K562 (cell line): ENCODE measurements at regions not wholly inside any gene's neighbourhood (a gene's known extent, or its start where the extent isn't known, plus 50 kb on each side); places are given as distances from the start of the nearest gene placed in this dataset.
A peak's percentile ranks its signal among the peaks of the same experiment; 100 is the strongest.

ENCODE experiments used
- ATAC-seq: fragments of 200-7000 bp; cut with Tn5 transposase; 3 replicates; pipeline ENCODE4 v1.9.1; 2020; ENCODE audit warnings: moderate library complexity
- BruUV-seq: library from RNA; stranded (reverse); fragments of 400-500 nt; replicated peaks from 2 replicates; lab custom pipeline; 2021; lab: Mats Ljungman, UMichigan
- CTCF ChIA-PET: fragments of 300-600 bp; formaldehyde crosslinking; extraction: SDS; loops from one replicate; lab custom pipeline; 2021; ENCODE audit warnings: low intra/inter-chr PET ratio; lab: Yijun Ruan, JAX
- POLR2A ChIA-PET: fragments of 300-600, 350-650 bp; sonication (Branson Sonifier 250); formaldehyde crosslinking; extraction: SDS; loops from one replicate; lab custom pipeline; 2021; ENCODE audit warnings: antibody characterized with exemption, inconsistent platforms; lab: Yijun Ruan, JAX
- DNase-seq, 4 experiments: peaks; one replicate each; pipeline versions ENCODE4 v3.0.0 to v3.0.0-alpha.2; 2011 to 2018; ENCODE audit warnings: low spot score in 3 of 4, mixed read lengths in 3 of 4; ENCODE audit errors: extremely low read depth in 1 of 4
- FAIRE-seq: peaks from 2 replicates; lab custom pipeline; 2011; peaks lifted over from hg19 to GRCh38; lab: Jason Lieb, UNC
- H2AFZ ChIP-seq: 2 replicates; pipeline ENCODE4 v1.6.0; 2011; ENCODE audit warnings: low read depth, low read length, control low read depth, inconsistent platforms
- H3K27ac ChIP-seq: fragments of 200-600 bp; 3 replicates; pipeline ENCODE4 v1.8.0; 2011; ENCODE audit warnings: low read depth, mild to moderate bottlenecking, control low read depth, inconsistent platforms, low read length, moderate library complexity, mixed read lengths; ENCODE audit errors: extremely low read depth
- H3K27me3 ChIP-seq, 2 experiments: fragments of 300-600 bp in 1 of 2; 2 replicates in 1 of 2; 3 replicates in 1 of 2; pipeline versions ENCODE4 v1.6.0 to v1.8.0; 2011; ENCODE audit warnings: inconsistent platforms in 2 of 2, low read length in 2 of 2, mild to moderate bottlenecking in 1 of 2, mixed read lengths in 1 of 2, moderate library complexity in 1 of 2; ENCODE audit not compliant: control insufficient read depth in 2 of 2, insufficient read depth in 2 of 2
- H3K36me3 ChIP-seq: fragments of 300-600 bp; 3 replicates; pipeline ENCODE4 v1.8.0; 2011; ENCODE audit warnings: mild to moderate bottlenecking, low read length, inconsistent platforms; ENCODE audit not compliant: control insufficient read depth, insufficient read depth
- H3K4me1 ChIP-seq, 2 experiments: fragments of 200-600 bp in 1 of 2; replicated peaks in 1 of 2; 2 replicates in 1 of 2; 3 replicates in 1 of 2; pipeline versions ENCODE4 v1.5.1 to v1.8.0; 2011; ENCODE audit warnings: inconsistent platforms in 2 of 2, low read length in 2 of 2, mild to moderate bottlenecking in 1 of 2, mixed read lengths in 1 of 2, moderate library complexity in 1 of 2; ENCODE audit not compliant: control insufficient read depth in 2 of 2, insufficient read depth in 2 of 2
- H3K4me2 ChIP-seq: 2 replicates; pipeline ENCODE4 v1.6.1; 2011; ENCODE audit warnings: low read length, control low read depth, inconsistent platforms, mixed read lengths; ENCODE audit not compliant: insufficient read depth
- H3K4me3 ChIP-seq: fragments of 200-600 bp; sonication (generic), shearing (Covaris generic); 2 replicates; pipeline ENCODE4 v1.5.1; 2016; ENCODE audit warnings: control low read depth, inconsistent platforms
- H3K79me2 ChIP-seq: fragments of 200-600 bp; 3 replicates; pipeline ENCODE4 v1.8.0; 2011; ENCODE audit warnings: low read length, inconsistent platforms; ENCODE audit not compliant: control insufficient read depth, insufficient read depth
- H3K9ac ChIP-seq, 2 experiments: 2 replicates each; pipeline versions ENCODE4 v1.6.0 to v1.6.1; 2011; ENCODE audit warnings: low read depth in 2 of 2, low read length in 2 of 2, control low read depth in 1 of 2, inconsistent platforms in 1 of 2, mild to moderate bottlenecking in 1 of 2, mixed read lengths in 1 of 2; ENCODE audit not compliant: insufficient read depth in 1 of 2
- H3K9me1 ChIP-seq: one replicate; pipeline ENCODE4 v1.6.0; 2011; ENCODE audit warnings: inconsistent platforms, mild to moderate bottlenecking, low read length, moderate library complexity; ENCODE audit not compliant: control insufficient read depth, insufficient read depth
- H3K9me3 ChIP-seq: replicated peaks from 2 replicates; pipeline ENCODE4 v1.5.1; 2011; ENCODE audit warnings: low read depth, low read length, inconsistent platforms; ENCODE audit not compliant: control insufficient read depth, insufficient read depth
- H4K20me1 ChIP-seq: replicated peaks from 2 replicates; pipeline ENCODE4 v1.6.1; 2011; ENCODE audit warnings: low read length, inconsistent platforms, mixed read lengths; ENCODE audit not compliant: control insufficient read depth, insufficient read depth
- KDM1A ChIP-seq, 2 experiments: fragments of 450-650 bp; IDR thresholded peaks; 2 replicates each; pipeline ENCODE4 v1.6.1; 2016; ENCODE audit warnings: mild to moderate bottlenecking in 2 of 2
- MAFK ChIP-seq: IDR thresholded peaks from 2 replicates; pipeline ENCODE4 v1.6.1; 2011; ENCODE audit warnings: low read length, improper control_type of control experiment
- MEF2A ChIP-seq: IDR thresholded peaks from 2 replicates; pipeline ENCODE4 v1.6.1; 2011; ENCODE audit warnings: low read depth, mild to moderate bottlenecking, low read length, moderate library complexity; ENCODE audit not compliant: control insufficient read depth
- MLX ChIP-seq, 2 experiments: fragments of 450-650 bp in 1 of 2; sonication (generic) in 1 of 2; formaldehyde crosslinking; conservative IDR thresholded peaks; 2 replicates each; pipeline versions ENCODE4 v1.4.0 to v1.8.1; 2020 to 2022; ENCODE audit warnings: mild to moderate bottlenecking in 1 of 2, missing genetic modification reagents in 1 of 2
- SIRT6 ChIP-seq: IDR thresholded peaks from one replicate; pipeline ENCODE4 v1.6.1; 2012; ENCODE audit warnings: low read depth, mild to moderate bottlenecking, control low read depth, inconsistent platforms, low read length, moderate library complexity
- SMARCE1 ChIP-seq: fragments of 450-650 bp; IDR thresholded peaks from 2 replicates; pipeline ENCODE4 v1.7.1; 2016; ENCODE audit warnings: mild to moderate bottlenecking
- STAT6 ChIP-seq: sonication (generic); formaldehyde crosslinking; IDR thresholded peaks from 2 replicates; pipeline ENCODE4 v1.8.1; 2023; ENCODE audit warnings: mild to moderate bottlenecking, missing genetic modification reagents
- YY1 ChIP-seq, 3 experiments: IDR thresholded peaks; 2 replicates each; pipeline ENCODE4 v1.6.1; 2011; ENCODE audit warnings: low read length in 2 of 3, mild to moderate bottlenecking in 2 of 3, moderate library complexity in 2 of 3, borderline replicate concordance in 1 of 3, control low read depth in 1 of 3, low read depth in 1 of 3; ENCODE audit not compliant: insufficient read depth in 3 of 3, insufficient replicate concordance in 2 of 3, control insufficient read depth in 1 of 3, insufficient read length in 1 of 3; ENCODE audit errors: extremely low read depth in 1 of 3
- ZNF316 ChIP-seq: fragments of 450-650 bp; IDR thresholded peaks from 2 replicates; pipeline ENCODE4 v1.6.1; 2016
- WGBS: fragments of 100-300 bp; shearing (Covaris generic); methylation state at CpG from one replicate; pipeline ENCODE4 v1.1.6; 2016; ENCODE audit warnings: low coverage, mixed read lengths; ENCODE audit not compliant: insufficient coverage; ENCODE audit errors: missing lambda C conversion rate; 5-methylcytosine and 5-hydroxymethylcytosine counted together
- in situ Hi-C: fragments of 300-500 bp; cut with MboI; formaldehyde crosslinking; loops from 4 replicates; pipeline ENCODE4 v1.15.0; 2018; ENCODE audit warnings: inconsistent platforms, mixed read lengths
- intact Hi-C: fragments of 100-400 bp; cut with micrococcal nuclease; formaldehyde crosslinking; loops from 2 replicates; pipeline ENCODE4 v1.14.2; 2022
- TF ChIP-seq, protein P1 (sequence below): sonication (generic); formaldehyde crosslinking; IDR thresholded peaks from 2 replicates; pipeline ENCODE4 v1.8.0; 2023; ENCODE audit warnings: mild to moderate bottlenecking, missing genetic modification reagents
- TF ChIP-seq, protein P2 (sequence below): sonication (generic); IDR thresholded peaks from 2 replicates; pipeline ENCODE4 v1.6.1; 2016

- TF ChIP-seq, protein P1, sequence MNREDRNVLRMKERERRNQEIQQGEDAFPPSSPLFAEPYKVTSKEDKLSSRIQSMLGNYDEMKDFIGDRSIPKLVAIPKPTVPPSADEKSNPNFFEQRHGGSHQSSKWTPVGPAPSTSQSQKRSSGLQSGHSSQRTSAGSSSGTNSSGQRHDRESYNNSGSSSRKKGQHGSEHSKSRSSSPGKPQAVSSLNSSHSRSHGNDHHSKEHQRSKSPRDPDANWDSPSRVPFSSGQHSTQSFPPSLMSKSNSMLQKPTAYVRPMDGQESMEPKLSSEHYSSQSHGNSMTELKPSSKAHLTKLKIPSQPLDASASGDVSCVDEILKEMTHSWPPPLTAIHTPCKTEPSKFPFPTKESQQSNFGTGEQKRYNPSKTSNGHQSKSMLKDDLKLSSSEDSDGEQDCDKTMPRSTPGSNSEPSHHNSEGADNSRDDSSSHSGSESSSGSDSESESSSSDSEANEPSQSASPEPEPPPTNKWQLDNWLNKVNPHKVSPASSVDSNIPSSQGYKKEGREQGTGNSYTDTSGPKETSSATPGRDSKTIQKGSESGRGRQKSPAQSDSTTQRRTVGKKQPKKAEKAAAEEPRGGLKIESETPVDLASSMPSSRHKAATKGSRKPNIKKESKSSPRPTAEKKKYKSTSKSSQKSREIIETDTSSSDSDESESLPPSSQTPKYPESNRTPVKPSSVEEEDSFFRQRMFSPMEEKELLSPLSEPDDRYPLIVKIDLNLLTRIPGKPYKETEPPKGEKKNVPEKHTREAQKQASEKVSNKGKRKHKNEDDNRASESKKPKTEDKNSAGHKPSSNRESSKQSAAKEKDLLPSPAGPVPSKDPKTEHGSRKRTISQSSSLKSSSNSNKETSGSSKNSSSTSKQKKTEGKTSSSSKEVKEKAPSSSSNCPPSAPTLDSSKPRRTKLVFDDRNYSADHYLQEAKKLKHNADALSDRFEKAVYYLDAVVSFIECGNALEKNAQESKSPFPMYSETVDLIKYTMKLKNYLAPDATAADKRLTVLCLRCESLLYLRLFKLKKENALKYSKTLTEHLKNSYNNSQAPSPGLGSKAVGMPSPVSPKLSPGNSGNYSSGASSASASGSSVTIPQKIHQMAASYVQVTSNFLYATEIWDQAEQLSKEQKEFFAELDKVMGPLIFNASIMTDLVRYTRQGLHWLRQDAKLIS = no peak
- TF ChIP-seq MAFK = no peak
Measured at GRCh38 chr9:19516348-19516747, 107.5 kb downstream of the ACER2 start (continued).

DNA sequence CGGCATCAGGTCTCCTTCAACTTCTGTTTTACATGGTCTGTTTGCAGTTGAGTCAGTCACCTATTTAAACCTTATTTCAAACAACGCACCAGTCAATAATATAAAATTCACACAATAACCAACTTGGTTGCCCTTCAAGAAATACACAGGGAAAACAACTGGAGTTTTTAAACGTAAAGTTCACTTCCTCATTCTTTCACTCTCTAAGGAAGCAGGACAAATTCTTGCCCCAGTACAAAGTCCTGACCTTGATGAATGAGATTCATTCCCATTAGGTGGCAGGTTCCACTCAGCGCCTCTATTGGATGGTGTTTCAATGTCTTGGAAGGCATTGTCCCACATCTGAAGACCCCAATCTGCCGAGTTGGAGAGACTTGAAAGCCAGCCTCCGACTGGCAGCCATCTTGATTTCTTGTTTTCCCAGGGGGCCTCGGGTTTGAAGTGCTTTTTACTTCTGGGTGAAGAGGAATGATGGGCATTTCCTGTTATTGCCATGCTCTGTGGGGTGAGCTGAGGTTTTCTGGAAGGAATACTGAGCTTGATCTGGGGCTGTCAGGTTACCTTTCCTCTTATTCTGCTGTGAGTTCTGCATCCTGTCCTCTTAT lies 105.0 kb downstream of the ACER2 start:
- H3K9me3 ChIP-seq = no peaks in the 10 kb centered on the region
- H3K36me3 ChIP-seq = no peaks in the 10 kb centered on the region
- no peak overlapping the region for H3K27ac ChIP-seq
- peak overlapping the region; percentile 46; the same call in 1 of the 2 replicates for H3K4me2 ChIP-seq
- no peaks in the 10 kb centered on the region for H4K20me1 ChIP-seq
- no peak overlapping the region for H3K9ac ChIP-seq
- BruUV-seq = no TSS peak
- CTCF ChIA-PET = no interaction called here
- H2AFZ ChIP-seq = peak overlapping the region; percentile 64
- H3K4me3 ChIP-seq = no peak overlapping the region
- FAIRE-seq (no peak), ATAC-seq (no peak), DNase-seq (no peak)
- H3K9me1 ChIP-seq = no peaks in the 10 kb centered on the region
- no peaks in the 10 kb centered on the region; a peak in 1 of 5 replicates for H3K27me3 ChIP-seq
- POLR2A ChIA-PET = no interaction called here
- no peaks in the 10 kb centered on the region for H3K79me2 ChIP-seq
- intact Hi-C loops = loop anchor here (10.0 kb wide), 1 partner anchor 131 kb away; no protein-coding TSS in a partner anchor
- 23% methylated on average over 3 of the region's 7 CpGs for WGBS
- H3K4me1 ChIP-seq = no peaks in the 10 kb centered on the region
- in situ Hi-C loops = no loop called here
- TF ChIP-seq YY1 (IDR thresholded peaks at IDR 0.05; ENCODE audit: borderline replicate concordance in 1 of 3, control insufficient read depth in 1 of 3, extremely low read depth in 1 of 3, insufficient read depth in 3 of 3, insufficient read length in 1 of 3, insufficient replicate concordance in 2 of 3, low read depth in 1 of 3, low read length in 2 of 3) (peak in 1 of 3 experiments; percentile 73), SIRT6 (no peak), MLX (CRISPR knock-in tag; conservative IDR thresholded peaks at IDR 0.05) (no peak), KDM1A (IDR thresholded peaks at IDR 0.05) (no peak), MAFK (no peak), SMARCE1 (no peak), MEF2A (no peak), ZNF316 (no peak), STAT6 (CRISPR knock-in tag) (no peak)
- TF ChIP-seq, protein P2, sequence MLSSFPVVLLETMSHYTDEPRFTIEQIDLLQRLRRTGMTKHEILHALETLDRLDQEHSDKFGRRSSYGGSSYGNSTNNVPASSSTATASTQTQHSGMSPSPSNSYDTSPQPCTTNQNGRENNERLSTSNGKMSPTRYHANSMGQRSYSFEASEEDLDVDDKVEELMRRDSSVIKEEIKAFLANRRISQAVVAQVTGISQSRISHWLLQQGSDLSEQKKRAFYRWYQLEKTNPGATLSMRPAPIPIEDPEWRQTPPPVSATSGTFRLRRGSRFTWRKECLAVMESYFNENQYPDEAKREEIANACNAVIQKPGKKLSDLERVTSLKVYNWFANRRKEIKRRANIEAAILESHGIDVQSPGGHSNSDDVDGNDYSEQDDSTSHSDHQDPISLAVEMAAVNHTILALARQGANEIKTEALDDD = no peak
